GM12864 (cell line): ENCODE measurements at regions not wholly inside any gene's neighbourhood (a gene's known extent, or its start where the extent isn't known, plus 50 kb on each side); places are given as distances from the start of the nearest gene placed in this dataset.

ENCODE experiments used
- DNase-seq: peaks from one replicate; pipeline ENCODE4 v3.0.0-alpha.2; 2011; ENCODE audit warnings: low read depth
- H3K4me3 ChIP-seq: 2 replicates; pipeline ENCODE4 v1.5.1; 2011; ENCODE audit warnings: mild to moderate bottlenecking, low read depth, low read length, control low read depth
- CTCF ChIP-seq: IDR thresholded peaks from 2 replicates; pipeline ENCODE4 v1.5.1; 2011; ENCODE audit warnings: low read depth, mild to moderate bottlenecking, moderate library complexity, low read length, control low read depth, inconsistent platforms; ENCODE audit errors: missing control alignments

DNA sequence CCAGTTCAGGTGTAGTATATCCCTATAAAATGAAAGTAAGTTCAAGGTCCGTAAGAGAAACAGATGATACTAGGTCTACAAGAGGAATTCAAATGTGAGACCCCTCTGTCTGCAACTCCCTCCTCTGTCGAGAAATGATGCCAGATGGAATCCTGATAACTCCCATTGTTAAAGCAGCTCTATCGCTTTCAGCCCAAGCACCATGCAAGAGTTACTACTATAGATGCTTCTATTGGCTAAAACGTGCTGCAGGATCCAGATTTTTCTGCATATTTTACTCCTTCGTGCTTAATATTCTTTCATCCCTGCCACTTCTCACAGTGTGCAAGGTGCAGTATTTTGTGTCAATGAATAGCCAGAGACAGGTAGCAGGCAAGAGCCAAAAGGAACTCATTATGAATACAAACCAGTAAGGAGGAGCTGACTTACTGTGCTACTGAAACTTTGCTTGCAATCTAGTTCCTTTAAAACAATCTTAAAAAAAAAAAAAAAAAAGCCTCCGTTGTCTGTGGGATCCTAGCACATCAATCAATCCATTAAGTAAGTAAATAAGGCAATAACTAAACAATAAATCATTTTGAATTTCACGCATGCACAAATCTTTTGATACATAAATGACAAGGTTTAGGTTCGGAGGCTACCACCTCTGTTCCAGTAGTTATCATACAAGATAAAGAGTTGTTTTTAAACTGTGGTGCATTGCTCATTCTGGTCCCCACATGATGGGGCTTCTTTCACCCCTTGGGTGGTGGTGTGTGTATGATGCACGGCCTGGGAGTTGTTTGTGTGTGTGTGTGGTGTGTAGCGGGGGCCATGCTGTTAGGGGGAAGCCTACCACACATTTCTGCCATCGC, 151.1 kb upstream of the MPDZ start:
- H3K4me3 ChIP-seq, result no peak overlapping the region
- TF ChIP-seq CTCF, result no peak
- DNase-seq, result no peak

- no peak for DNase-seq
- no peak overlapping the region for H3K4me3 ChIP-seq
- TF ChIP-seq CTCF, result no peak
Measured at GRCh38 chr9:13429301-13430190, 150.1 kb upstream of the MPDZ start.

DNA sequence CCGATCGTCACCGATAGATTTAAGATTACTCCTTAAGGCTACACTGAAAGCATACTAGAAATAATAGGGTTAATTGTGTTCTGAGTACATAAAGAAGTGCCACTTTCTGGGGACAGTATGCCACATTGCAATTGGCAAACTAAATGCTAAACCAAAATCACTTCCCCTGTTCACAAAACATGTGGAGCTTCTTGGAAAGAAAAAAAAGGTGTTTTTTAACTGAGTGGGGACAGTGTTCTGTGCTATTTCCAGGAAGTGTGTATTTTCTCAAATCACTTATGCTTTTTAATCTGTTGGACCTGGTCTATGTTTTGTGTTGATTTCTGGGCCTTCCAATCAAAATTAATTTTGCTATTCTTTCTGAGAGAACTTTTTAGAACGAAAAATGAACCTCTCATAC, 149.3 kb upstream of the MPDZ start:
- DNase-seq, result no peak
- H3K4me3 ChIP-seq, result no peak overlapping the region
- no peak for TF ChIP-seq CTCF

DNA sequence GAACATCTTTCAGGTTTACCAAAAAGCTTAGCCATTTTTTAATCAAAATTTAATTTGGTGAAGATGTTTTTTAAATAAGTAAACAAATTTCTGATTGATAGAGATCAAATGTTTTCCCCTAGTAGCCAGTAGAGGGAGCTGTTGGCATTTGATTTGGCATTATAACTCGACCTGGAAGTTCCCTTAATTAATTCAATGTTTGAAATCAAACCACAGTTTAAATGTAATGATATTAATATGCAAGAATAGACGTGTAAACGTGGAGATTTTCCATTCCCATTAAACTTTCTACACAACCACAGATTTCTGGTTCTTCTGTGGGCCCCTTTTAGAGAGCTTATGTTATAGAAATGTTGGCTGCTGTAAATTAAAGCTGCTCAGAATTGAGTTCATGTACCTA, 148.1 kb upstream of the MPDZ start:
- no peak overlapping the region for H3K4me3 ChIP-seq
- DNase-seq, result no peak
- TF ChIP-seq CTCF, result peak; percentile 34

GRCh38 chr9:13426606-13427005, 147.1 kb upstream of the MPDZ start:
- no peak for TF ChIP-seq CTCF
- DNase-seq, result no peak
- no peak overlapping the region for H3K4me3 ChIP-seq

DNA sequence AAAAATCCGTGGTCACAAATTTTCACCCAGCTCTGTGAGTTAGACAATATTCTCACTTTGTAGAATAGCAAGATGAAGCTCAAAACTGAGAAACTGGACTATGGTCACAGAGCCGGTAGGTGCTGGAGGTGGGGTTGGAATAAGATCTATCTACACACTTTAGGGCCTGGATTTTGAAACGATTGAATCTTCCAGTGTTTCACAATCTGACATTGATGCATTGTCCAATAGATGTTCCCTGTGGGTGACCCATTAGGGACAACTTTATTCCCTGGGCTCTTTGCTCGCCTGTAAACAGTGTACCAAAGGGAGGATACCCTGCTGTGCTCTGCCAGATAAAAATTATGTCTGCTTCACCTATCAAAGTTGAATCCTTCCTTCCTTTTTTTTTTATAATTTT, 145.4 kb upstream of the MPDZ start:
- H3K4me3 ChIP-seq, result no peak overlapping the region
- TF ChIP-seq CTCF, result no peak
- no peak for DNase-seq
